NT2/D1 (cell line): ENCODE measurements at regions not wholly inside any gene's neighbourhood (a gene's known extent, or its start where the extent isn't known, plus 50 kb on each side); places are given as distances from the start of the nearest gene placed in this dataset.

Experiments
- SUZ12 ChIP-seq: IDR thresholded peaks from 2 replicates; pipeline ENCODE4 v1.6.1; 2011; ENCODE audit not compliant: insufficient read length, insufficient read depth; ENCODE audit errors: extremely low read depth
- ZNF274 ChIP-seq: IDR thresholded peaks from 2 replicates; pipeline ENCODE4 v1.6.1; 2011; ENCODE audit warnings: mild to moderate bottlenecking, low read depth, low read length

GRCh38 chr6:21504790-21505189 is 88.8 kb upstream of the SOX4 start:
- TF ChIP-seq ZNF274, result no peak
- no peak for TF ChIP-seq SUZ12
